HG03097 (cell line): ENCODE measurements at regions not wholly inside any gene's neighbourhood (a gene's known extent, or its start where the extent isn't known, plus 50 kb on each side); places are given as distances from the start of the nearest gene placed in this dataset.
"Not testable (repeated sequence)": the region's sequence is repeated elsewhere in the genome, so short reads cannot be mapped to it uniquely, and the experiment has no call there.

Experiments
- ATAC-seq: cut with Tn5 transposase; IDR thresholded peaks from one replicate; pipeline ENCODE4 v1.9.1; 2021; ENCODE audit not compliant: unreplicated experiment, low FRiP score

DNA sequence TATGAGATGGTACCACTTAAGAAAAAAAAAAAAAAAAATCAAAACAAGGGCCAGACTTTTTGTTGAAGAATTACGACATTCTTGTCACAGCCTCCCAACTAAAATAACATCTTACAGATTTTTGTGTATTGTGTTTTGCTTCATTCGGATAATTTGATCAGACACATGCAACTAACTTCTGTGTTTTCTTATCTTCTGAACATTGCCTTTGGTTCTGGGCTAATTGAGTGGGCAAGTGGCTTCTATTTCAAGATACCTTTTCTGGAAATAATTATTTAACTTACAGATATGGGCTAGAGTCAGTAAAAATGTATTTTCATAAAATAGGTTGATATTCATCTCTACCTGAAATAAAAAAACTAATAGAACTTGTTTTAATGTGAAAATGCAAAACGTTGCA, 165.1 kb downstream of the ANKRD7 start:
- ATAC-seq = no peak

- no peak for ATAC-seq
Measured at GRCh38 chr7:118404211-118404610, 179.7 kb downstream of the ANKRD7 start.

- no peak for ATAC-seq
Measured at GRCh38 chr7:118418433-118418832, 193.9 kb downstream of the ANKRD7 start.

GRCh38 chr7:118420888-118421287, 196.4 kb downstream of the ANKRD7 start:
- ATAC-seq = no peak

- ATAC-seq = no peak
Measured at GRCh38 chr7:118429141-118429540, 204.6 kb downstream of the ANKRD7 start.

- no peak for ATAC-seq
Measured at GRCh38 chr7:118436663-118437062, 212.2 kb downstream of the ANKRD7 start.

GRCh38 chr7:118449030-118449429, 224.5 kb downstream of the ANKRD7 start:
- not testable (repeated sequence) for ATAC-seq

DNA sequence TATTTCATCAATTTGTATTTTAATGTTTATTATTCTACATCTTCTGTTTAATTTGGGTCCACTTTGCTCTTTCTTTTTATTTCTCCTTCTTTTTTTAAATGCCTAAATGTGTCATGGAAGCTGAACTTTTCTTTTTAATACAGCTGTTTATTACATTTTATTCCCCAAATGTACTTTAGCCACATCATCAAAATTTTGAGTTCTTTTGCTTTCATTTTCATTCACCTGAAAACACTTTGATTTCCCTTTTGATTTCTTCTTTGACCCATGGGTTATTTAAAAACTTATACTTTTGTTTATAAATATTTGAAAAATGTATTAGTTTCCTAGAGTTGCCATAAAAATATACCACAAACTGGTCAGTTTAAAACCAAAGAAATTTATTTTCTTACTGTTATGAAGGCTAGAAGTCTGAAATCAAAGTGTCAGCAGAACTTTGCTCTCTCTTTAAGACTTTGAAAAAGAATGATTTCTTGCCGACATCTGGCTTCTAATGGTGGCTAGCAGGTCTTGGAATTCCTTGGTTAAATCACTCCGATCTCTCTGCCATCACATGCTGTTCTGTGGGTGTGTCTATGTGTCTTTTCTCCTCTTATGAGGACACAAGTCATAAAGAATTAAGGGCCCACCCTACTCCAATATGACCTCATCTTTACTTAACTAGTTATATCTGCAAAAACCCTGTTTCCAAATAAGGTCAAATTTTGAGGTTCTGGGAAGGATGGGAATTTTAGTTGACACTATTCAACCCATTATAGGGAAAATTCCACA, 225.5 kb downstream of the ANKRD7 start:
- ATAC-seq = no peak

DNA sequence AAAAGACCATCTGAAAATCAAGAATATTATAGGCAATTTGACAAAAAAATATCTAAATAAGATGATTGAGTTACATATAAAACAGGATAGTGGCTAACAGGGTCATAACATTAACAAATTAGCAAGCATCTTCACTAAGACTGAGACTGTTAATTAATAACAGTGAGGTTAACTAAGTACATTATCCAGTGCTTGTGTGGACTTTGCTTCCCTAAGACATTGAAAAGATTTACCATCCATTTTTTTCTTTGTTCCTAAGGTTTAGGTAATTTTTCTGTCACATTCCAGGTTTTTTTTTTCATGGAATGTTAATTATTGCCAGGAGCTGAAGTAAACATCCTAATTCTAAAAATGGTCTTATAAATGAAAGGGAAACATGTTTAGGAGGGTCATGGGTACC, 227.6 kb downstream of the ANKRD7 start:
- no peak for ATAC-seq

- ATAC-seq = no peak
Measured at GRCh38 chr7:118467381-118467780, 242.9 kb downstream of the ANKRD7 start.

GRCh38 chr7:118472581-118472980, 248.1 kb downstream of the ANKRD7 start:
- no peak for ATAC-seq

DNA sequence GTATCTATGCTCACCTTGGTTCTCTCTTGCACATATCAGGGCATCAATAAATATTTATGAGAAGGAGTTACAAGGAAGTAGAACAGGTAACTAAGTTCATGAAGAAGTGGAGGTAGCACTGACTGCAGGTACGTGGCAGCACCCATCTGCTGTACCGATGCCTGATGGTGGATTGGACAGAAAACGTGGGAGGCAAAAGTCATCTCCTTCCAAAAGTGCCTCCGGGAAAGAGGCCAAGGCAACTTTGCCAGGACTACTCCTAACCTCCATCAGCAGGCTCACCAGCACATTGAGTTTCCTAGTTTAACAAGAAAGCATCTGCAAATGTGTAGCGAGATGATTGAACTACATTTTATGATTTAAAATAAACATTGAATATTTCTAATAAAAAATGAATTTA, 248.8 kb downstream of the ANKRD7 start:
- no peak for ATAC-seq

DNA sequence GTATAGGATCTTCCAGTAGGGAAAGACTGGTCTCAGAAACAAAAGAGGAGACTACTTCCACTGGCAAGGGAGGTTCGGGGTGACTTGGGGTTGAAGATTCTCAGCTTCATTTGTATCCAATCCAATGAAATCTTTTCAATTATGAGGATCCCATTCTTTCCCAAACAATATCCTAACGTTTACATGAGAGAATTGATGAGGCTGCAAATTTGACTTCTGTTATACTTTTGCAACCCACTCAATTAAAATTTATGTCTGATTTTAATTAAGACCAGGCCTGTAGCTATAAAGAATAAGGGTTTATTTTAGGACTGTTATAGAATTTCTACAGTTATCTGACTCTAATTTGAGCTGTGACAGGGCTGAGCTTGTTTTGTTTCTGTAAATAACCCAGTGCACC, 251.5 kb downstream of the ANKRD7 start:
- no peak for ATAC-seq

DNA sequence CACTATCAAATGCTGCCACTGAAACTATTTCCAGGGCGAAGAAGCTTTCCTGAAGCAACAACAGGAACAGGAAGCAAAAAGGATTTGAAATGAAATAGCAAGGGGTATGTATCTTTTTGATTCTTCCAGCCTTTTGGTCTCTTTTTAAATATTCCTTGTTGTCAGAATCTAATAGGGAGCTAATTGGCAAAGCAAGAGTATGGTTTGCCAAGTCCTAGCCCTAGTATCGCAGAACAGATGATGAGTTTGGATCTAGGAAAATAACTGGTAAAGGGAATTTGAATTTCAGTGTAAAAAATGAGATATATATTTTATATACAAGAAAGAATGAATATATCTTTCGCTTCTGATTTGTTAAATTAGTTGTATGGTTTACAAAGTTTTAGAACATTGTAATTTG, 252.5 kb downstream of the ANKRD7 start:
- no peak for ATAC-seq

DNA sequence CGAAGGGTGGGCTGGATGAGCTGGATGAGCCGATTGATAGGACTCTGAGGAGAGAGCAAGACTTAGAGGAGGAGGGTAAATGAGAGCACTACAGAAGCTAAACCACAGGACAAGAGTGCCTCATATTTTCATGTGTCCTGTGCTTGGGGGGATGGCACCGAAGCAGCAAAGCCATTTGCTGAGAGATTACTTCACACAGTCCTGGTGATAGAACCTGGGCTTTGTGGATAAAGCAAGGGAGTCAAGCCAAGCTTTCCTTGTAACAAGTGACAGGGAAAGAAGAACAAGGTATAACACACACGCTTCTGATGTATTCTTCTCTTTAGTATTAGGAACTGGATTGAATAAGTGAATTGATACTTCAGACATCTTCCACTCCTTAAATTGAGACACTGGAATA, 253.7 kb downstream of the ANKRD7 start:
- no peak for ATAC-seq

DNA sequence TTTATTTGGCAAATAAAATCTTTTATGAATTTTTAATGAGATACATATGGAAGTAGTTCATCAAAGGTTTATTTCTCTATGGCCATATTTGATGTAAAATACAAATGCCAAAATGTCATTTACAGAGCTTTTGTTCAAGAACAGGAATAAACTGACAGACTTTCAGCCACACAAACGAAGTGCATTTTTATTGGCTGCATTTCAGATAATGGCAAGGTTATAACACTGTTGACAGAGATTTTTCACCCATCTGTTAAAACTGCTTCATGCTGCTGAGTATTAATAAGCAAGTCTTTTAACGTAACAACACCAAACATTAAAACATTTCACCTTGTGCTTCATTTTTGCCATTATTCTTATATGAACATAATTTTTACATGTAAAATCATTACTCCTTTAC, 254.4 kb downstream of the ANKRD7 start:
- ATAC-seq = no peak

GRCh38 chr7:118492466-118492865, 268.0 kb downstream of the ANKRD7 start:
- no peak for ATAC-seq

GRCh38 chr7:118496138-118496644, 271.7 kb downstream of the ANKRD7 start:
- no peak for ATAC-seq

DNA sequence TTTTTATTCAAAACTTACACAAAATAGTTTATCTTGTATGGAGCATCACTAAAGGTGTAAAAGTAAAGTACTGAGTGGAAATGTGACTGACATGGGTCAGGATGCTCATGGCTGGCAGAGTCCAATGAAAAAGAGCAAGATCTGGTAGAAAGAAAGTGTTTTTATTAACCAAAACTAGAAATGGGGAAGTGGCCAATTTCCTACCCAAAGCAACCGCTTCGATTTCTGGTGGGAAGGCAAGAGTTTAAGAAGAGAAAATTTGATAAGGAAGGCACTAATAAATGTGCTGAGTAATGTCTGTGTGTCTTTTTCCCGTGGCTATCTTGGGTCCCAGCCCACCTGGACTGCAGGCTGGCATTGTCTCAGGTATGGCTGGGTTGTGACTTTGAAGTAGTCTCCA, 277.7 kb downstream of the ANKRD7 start:
- no peak for ATAC-seq

GRCh38 chr7:118511146-118511545, 286.6 kb downstream of the ANKRD7 start:
- no peak for ATAC-seq

DNA sequence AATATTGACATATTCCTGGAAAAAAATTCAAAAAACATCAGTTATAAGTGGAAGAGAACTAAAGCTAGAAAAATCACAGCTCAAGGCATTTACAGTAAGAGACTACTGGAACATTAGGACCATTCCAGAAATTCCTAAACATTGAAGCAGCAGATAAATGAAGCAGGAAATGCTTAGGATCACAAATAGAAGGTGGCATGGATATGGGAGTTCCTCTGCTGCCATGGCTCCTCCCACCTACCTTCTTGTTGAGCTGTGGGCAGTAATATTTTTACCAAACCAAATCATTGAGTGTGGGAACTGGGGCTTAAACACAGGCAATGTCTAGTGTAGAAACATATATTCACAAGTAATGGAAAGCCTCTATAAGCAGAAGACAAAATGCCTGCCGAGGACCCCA, 292.8 kb downstream of the ANKRD7 start:
- ATAC-seq = no peak

DNA sequence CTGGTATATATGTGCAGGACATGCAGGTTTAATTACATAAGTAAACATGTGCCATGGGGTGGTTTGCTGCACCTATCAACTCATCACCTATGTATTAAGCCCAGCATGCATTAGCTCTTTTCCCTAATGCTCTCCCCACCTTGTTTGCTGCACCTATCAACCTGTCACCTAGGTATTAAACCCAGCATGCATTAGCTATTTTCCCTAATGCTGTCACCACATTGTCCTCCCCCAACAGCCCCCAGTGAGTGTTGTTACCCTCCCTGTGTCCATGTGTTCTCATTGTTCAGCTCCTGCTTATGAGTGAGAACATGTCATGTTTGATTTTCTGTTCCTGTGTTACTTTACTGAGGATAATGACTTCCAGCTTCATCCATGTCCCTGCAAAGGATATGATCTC, 300.5 kb downstream of the ANKRD7 start:
- no peak for ATAC-seq

- no peak for ATAC-seq
Measured at GRCh38 chr7:118531566-118531965, 307.1 kb downstream of the ANKRD7 start.
